ENCODE measurements at regions not wholly inside any gene's neighbourhood (a gene's known extent, or its start where the extent isn't known, plus 50 kb on each side); places are given as distances from the start of the nearest gene placed in this dataset.

- no peak for TF ChIP-seq CTCF (conservative IDR thresholded peaks at IDR 0.05; ENCODE audit: low read length)
- TF ChIP-seq EZH2phosphoT487 (IDR thresholded peaks at IDR 0.05; ENCODE audit: borderline replicate concordance): no peak
These were observed 420.3 kb downstream of the PDHA2 start for GRCh38 chr4:96260064-96260682.
